ENCODE measurements at regions not wholly inside any gene's neighbourhood (a gene's known extent, or its start where the extent isn't known, plus 50 kb on each side); places are given as distances from the start of the nearest gene placed in this dataset.

- TF ChIP-seq CTCF (IDR thresholded peaks at IDR 0.05) (no peak), POLR2A (IDR thresholded peaks at IDR 0.05) (no peak)
Measured at GRCh38 chr3:34131091-34131490, 332.7 kb downstream of the PDCD6IP start.
